Upper lobe of right lung (tissue), 1 donor: ENCODE measurements at regions not wholly inside any gene's neighbourhood (a gene's known extent, or its start where the extent isn't known, plus 50 kb on each side); places are given as distances from the start of the nearest gene placed in this dataset.
A peak's percentile ranks its signal among the peaks of the same experiment; 100 is the strongest.

ENCODE experiments used
- ATAC-seq: fragments of 200-7000 bp; cut with Tn5 transposase; one replicate; pipeline ENCODE4 v1.9.1; 2020; ENCODE audit warnings: mild to moderate bottlenecking, moderate library complexity
- DNase-seq: peaks from one replicate; pipeline ENCODE4 v3.0.0-alpha.2; 2020
- H3K27ac ChIP-seq: fragments of 200-600 bp; one replicate; pipeline ENCODE4 v1.8.0; 2022
- H3K27me3 ChIP-seq: fragments of 200-600 bp; one replicate; pipeline ENCODE4 v1.8.0; 2022; ENCODE audit warnings: mild to moderate bottlenecking
- H3K36me3 ChIP-seq: fragments of 200-600 bp; one replicate; pipeline ENCODE4 v1.8.0; 2022
- H3K4me1 ChIP-seq: fragments of 200-600 bp; one replicate; pipeline ENCODE4 v1.8.0; 2022
- H3K4me3 ChIP-seq: fragments of 200-600 bp; one replicate; pipeline ENCODE4 v1.8.0; 2022; ENCODE audit warnings: mild to moderate bottlenecking
- H3K9me3 ChIP-seq: fragments of 200-600 bp; one replicate; pipeline ENCODE4 v1.8.0; 2022
- CTCF ChIP-seq: fragments of 200-600 bp; IDR thresholded peaks from one replicate; pipeline ENCODE4 v1.8.0; 2022; ENCODE audit warnings: antibody characterized with exemption
- intact Hi-C: fragments of 100-400 bp; cut with DNase I; formaldehyde crosslinking; loops from one replicate; pipeline ENCODE4 v1.11.0; 2022
- donor health status: DM: no; HTN: yes; CAD: no; lungs with severe emphysema.

- Histone ChIP-seq H3K27me3 (no peaks in the 10 kb centered on the region), H3K4me3 (no peak overlapping the region), H3K4me1 (peaks cover 12% of the 10 kb centered on the region), H3K27ac (no peak overlapping the region), H3K9me3 (no peaks in the 10 kb centered on the region), H3K36me3 (no peaks in the 10 kb centered on the region)
- DNase-seq, result no peak
- no peak for ATAC-seq
- intact Hi-C loops, result no loop called here
- TF ChIP-seq CTCF, result no peak
Observed at GRCh38 chr14:65329911-65330310, 82.6 kb upstream of the FUT8 start.

DNA sequence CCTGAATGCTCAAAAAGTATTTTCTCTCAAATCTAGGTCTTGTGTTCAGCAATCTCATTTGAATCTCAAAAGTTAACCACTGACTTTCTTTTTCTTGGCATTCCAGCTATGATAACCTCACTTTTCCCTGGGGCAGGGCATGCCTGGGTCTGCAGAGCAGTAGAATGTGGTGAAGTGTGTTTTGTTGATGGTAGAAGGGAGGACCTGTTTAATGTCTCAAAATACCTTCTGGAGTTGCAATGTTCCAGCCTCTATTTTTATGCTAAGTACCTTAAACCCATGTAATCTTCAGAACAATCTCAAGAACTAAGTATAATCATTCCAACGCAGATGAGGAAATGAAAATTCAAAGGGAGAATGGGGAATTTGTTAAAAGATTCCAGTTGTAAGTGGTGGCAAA lies 82.1 kb upstream of the FUT8 start:
- intact Hi-C loops, result no loop called here
- DNase-seq, result no peak
- TF ChIP-seq CTCF, result no peak
- no peak for ATAC-seq
- H3K27me3 ChIP-seq, result no peaks in the 10 kb centered on the region
- peaks cover 17% of the 10 kb centered on the region for H3K4me1 ChIP-seq
- no peaks in the 10 kb centered on the region for H3K9me3 ChIP-seq
- no peak overlapping the region for H3K4me3 ChIP-seq
- H3K27ac ChIP-seq, result no peak overlapping the region
- H3K36me3 ChIP-seq, result no peaks in the 10 kb centered on the region

DNA sequence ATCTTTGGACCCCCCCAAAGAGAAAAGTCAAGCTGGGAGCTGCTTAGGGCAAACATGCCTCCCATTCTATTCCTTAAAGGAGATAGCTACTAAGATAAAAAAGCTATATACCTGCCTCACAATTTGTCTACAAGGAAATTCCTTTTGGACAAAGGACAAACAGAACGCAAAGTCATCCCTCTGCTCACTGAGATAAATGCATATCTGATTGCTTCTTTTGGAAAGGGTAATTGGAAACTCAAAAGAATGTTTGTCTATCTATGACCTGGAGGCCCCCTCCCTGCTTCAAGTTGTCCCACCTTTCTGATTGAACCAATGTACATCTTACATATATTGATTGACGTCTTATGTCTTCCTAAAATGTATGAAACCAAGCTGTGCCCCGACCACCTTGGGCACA lies 80.9 kb upstream of the FUT8 start:
- ATAC-seq, result no peak
- intact Hi-C loops, result no loop called here
- H3K9me3 ChIP-seq, result no peaks in the 10 kb centered on the region
- H3K27ac ChIP-seq, result no peak overlapping the region
- DNase-seq, result no peak
- H3K4me1 ChIP-seq, result peaks cover 29% of the 10 kb centered on the region
- no peaks in the 10 kb centered on the region for H3K27me3 ChIP-seq
- no peak for TF ChIP-seq CTCF
- no peaks in the 10 kb centered on the region for H3K36me3 ChIP-seq
- no peak overlapping the region for H3K4me3 ChIP-seq

- peak; percentile 75 for ATAC-seq
Observed at GRCh38 chr14:65332141-65332871, 80.2 kb upstream of the FUT8 start.

GRCh38 chr14:65333943-65334687 lies 78.4 kb upstream of the FUT8 start:
- DNase-seq (no peak), ATAC-seq (no peak)
- TF ChIP-seq CTCF, result no peak
- H3K4me3 ChIP-seq, result no peak overlapping the region
- H3K27ac ChIP-seq, result peak overlapping the region; percentile 62
- H3K9me3 ChIP-seq, result no peaks in the 10 kb centered on the region
- intact Hi-C loops, result no loop called here
- H3K27me3 ChIP-seq, result no peaks in the 10 kb centered on the region
- H3K36me3 ChIP-seq, result no peaks in the 10 kb centered on the region
- peaks cover 29% of the 10 kb centered on the region for H3K4me1 ChIP-seq

More at GRCh38 chr14:65332141-65332871, 80.2 kb upstream of the FUT8 start:
- intact Hi-C loops, result no loop called here
- Histone ChIP-seq H3K27ac (no peak overlapping the region), H3K36me3 (no peaks in the 10 kb centered on the region), H3K4me3 (no peak overlapping the region), H3K27me3 (no peaks in the 10 kb centered on the region), H3K9me3 (no peaks in the 10 kb centered on the region), H3K4me1 (peaks cover 29% of the 10 kb centered on the region)
- no peak for TF ChIP-seq CTCF
- no peak for DNase-seq
